ENCODE measurements at regions not wholly inside any gene's neighbourhood (a gene's known extent, or its start where the extent isn't known, plus 50 kb on each side); places are given as distances from the start of the nearest gene placed in this dataset.
A peak's percentile ranks its signal among the peaks of the same experiment; 100 is the strongest.

DNA sequence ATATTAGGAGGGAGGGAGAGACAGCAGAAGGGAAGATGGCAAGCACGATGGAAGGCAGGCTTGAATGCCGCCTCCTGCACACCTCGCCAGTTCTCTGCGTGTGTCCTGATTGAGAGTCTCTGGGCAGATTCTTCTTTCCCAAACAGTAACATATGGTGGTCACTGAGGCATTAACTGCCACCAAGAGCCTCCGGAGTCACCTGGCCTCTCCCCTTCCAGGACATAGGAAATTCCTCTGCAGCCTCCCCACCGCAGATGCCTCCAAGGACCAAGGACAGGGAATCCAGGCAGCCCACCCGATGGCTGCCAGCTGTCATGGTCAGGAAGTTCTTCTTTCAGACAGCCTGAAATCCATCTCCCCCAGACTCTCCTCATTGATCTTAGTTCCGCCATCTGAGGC lies 149.3 kb downstream of the ENGASE start:
- H3K9me3 ChIP-seq (ENCODE audit: control insufficient read depth, low read length): no peaks in the 10 kb centered on the region
- no peak overlapping the region for H3K4me3 ChIP-seq (ENCODE audit: extremely low read depth, insufficient read depth, low read length, poor library complexity, severe bottlenecking)
- peaks cover 14% of the 10 kb centered on the region for H3K4me1 ChIP-seq (ENCODE audit: control insufficient read depth, insufficient read depth, low read length, poor library complexity, severe bottlenecking)
- H3K36me3 ChIP-seq (ENCODE audit: control insufficient read depth, insufficient read depth, low read length): no peaks in the 10 kb centered on the region
- 88 to 97% methylated on average over 6 of the region's 8 CpGs for WGBS, 2 experiments (ENCODE audit: insufficient coverage in 2 of 2)
- no peak overlapping the region for H3K27ac ChIP-seq (ENCODE audit: low read depth, low read length, severe bottlenecking)

GRCh38 chr17:79223471-79223870 lies 148.8 kb downstream of the ENGASE start:
- 24 to 57% methylated on average over 2 to 4 of the region's 9 CpGs for WGBS, 2 experiments (ENCODE audit: insufficient coverage in 2 of 2)
- Histone ChIP-seq H3K9me3 (ENCODE audit: control insufficient read depth, low read length) (no peaks in the 10 kb centered on the region), H3K27ac (ENCODE audit: low read depth, low read length, severe bottlenecking) (no peak overlapping the region), H3K4me1 (ENCODE audit: control insufficient read depth, insufficient read depth, low read length, poor library complexity, severe bottlenecking) (peaks cover 14% of the 10 kb centered on the region), H3K36me3 (ENCODE audit: control insufficient read depth, insufficient read depth, low read length) (no peaks in the 10 kb centered on the region), H3K4me3 (ENCODE audit: extremely low read depth, insufficient read depth, low read length, poor library complexity, severe bottlenecking) (no peak overlapping the region)

DNA sequence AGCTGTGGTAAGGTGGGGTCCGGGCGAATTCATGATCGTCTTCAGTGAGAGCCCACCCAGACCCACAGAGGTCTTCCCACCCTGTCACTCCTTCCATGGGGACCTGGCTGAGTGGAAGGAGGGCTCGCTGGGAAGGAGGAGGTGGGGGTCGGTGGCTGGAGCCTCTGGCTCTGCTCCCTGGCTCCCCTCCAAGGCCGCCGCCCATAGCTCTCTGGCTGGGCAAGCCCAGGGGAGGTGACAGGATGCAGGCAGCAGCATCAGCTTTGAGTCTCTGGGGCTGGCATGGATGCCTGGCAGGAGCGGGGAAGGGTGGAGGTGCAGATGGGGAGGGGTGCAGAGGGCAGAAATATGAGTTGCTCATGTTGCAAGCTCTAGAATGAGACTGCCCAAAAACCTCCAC lies 147.0 kb downstream of the ENGASE start:
- Histone ChIP-seq H3K9me3 (ENCODE audit: control insufficient read depth, low read length) (no peaks in the 10 kb centered on the region), H3K27ac (ENCODE audit: low read depth, low read length, severe bottlenecking) (no peak overlapping the region), H3K4me1 (ENCODE audit: control insufficient read depth, insufficient read depth, low read length, poor library complexity, severe bottlenecking) (peaks cover 8% of the 10 kb centered on the region), H3K36me3 (ENCODE audit: control insufficient read depth, insufficient read depth, low read length) (no peaks in the 10 kb centered on the region), H3K4me3 (ENCODE audit: extremely low read depth, insufficient read depth, low read length, poor library complexity, severe bottlenecking) (no peak overlapping the region)
- 66 to 87% methylated on average over 3 to 5 of the region's 8 CpGs for WGBS, 2 experiments (ENCODE audit: insufficient coverage in 2 of 2)

GRCh38 chr17:79220713-79221291 lies 146.2 kb downstream of the ENGASE start:
- H3K9me3 ChIP-seq (ENCODE audit: control insufficient read depth, low read length): no peaks in the 10 kb centered on the region
- H3K4me3 ChIP-seq (ENCODE audit: extremely low read depth, insufficient read depth, low read length, poor library complexity, severe bottlenecking): peak overlapping the region; percentile 16
- 44 to 49% methylated on average over 17 of the region's 21 CpGs for WGBS, 2 experiments (ENCODE audit: insufficient coverage in 2 of 2)
- no peak overlapping the region for H3K27ac ChIP-seq (ENCODE audit: low read depth, low read length, severe bottlenecking)
- H3K36me3 ChIP-seq (ENCODE audit: control insufficient read depth, insufficient read depth, low read length): no peaks in the 10 kb centered on the region
- H3K4me1 ChIP-seq (ENCODE audit: control insufficient read depth, insufficient read depth, low read length, poor library complexity, severe bottlenecking): peaks cover 8% of the 10 kb centered on the region

DNA sequence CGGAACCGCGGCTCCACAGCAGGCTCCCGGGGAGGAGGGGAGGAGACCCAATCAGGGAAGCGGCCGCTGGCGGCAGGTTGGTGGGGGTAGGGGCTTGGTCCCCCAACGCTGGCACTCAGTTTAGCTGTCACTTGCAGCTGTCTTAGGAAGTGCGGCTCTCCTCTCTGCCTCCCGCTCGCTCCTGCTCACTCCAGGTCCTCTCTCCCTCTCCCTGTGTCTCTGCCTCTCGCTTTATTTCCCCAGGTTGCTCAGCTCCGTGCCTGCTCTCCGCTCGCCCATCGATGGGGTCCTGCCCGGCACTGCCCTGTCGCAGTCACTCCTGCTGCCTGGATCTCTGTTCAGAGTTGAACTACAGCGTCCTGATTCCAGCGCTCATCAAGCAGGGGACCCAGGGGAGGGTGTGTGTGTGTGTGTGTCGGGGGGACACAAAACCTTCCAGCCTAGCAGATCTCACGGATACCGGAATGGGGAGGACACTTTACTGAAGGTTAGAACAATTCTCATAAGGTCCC lies 145.6 kb downstream of the ENGASE start:
- 9 to 11% methylated on average over 11 to 17 of the region's 23 CpGs for WGBS, 2 experiments (ENCODE audit: insufficient coverage in 2 of 2)
- no peak overlapping the region for H3K27ac ChIP-seq (ENCODE audit: low read depth, low read length, severe bottlenecking)
- H3K4me3 ChIP-seq (ENCODE audit: extremely low read depth, insufficient read depth, low read length, poor library complexity, severe bottlenecking): peak overlapping the region; percentile 16
- H3K36me3 ChIP-seq (ENCODE audit: control insufficient read depth, insufficient read depth, low read length): no peaks in the 10 kb centered on the region
- no peaks in the 10 kb centered on the region for H3K9me3 ChIP-seq (ENCODE audit: control insufficient read depth, low read length)
- peaks cover 8% of the 10 kb centered on the region for H3K4me1 ChIP-seq (ENCODE audit: control insufficient read depth, insufficient read depth, low read length, poor library complexity, severe bottlenecking)

- 75 to 88% methylated on average over 9 to 16 of the region's 18 CpGs for WGBS, 2 experiments (ENCODE audit: insufficient coverage in 2 of 2)
- H3K4me1 ChIP-seq (ENCODE audit: control insufficient read depth, insufficient read depth, low read length, poor library complexity, severe bottlenecking): peaks cover 8% of the 10 kb centered on the region
- H3K9me3 ChIP-seq (ENCODE audit: control insufficient read depth, low read length): no peaks in the 10 kb centered on the region
- H3K27ac ChIP-seq (ENCODE audit: low read depth, low read length, severe bottlenecking): no peak overlapping the region
- H3K36me3 ChIP-seq (ENCODE audit: control insufficient read depth, insufficient read depth, low read length): no peaks in the 10 kb centered on the region
- no peak overlapping the region for H3K4me3 ChIP-seq (ENCODE audit: extremely low read depth, insufficient read depth, low read length, poor library complexity, severe bottlenecking)
Measured at GRCh38 chr17:79219208-79219935, 144.7 kb downstream of the ENGASE start.

GRCh38 chr17:79218825-79219200 lies 144.2 kb downstream of the ENGASE start:
- Histone ChIP-seq H3K27ac (ENCODE audit: low read depth, low read length, severe bottlenecking) (no peak overlapping the region), H3K4me3 (ENCODE audit: extremely low read depth, insufficient read depth, low read length, poor library complexity, severe bottlenecking) (no peak overlapping the region), H3K4me1 (ENCODE audit: control insufficient read depth, insufficient read depth, low read length, poor library complexity, severe bottlenecking) (peaks cover 8% of the 10 kb centered on the region), H3K9me3 (ENCODE audit: control insufficient read depth, low read length) (no peaks in the 10 kb centered on the region), H3K36me3 (ENCODE audit: control insufficient read depth, insufficient read depth, low read length) (no peaks in the 10 kb centered on the region)
- WGBS, 2 experiments (ENCODE audit: insufficient coverage in 2 of 2): 91 to 92% methylated on average over 10 of the region's 10 CpGs

DNA sequence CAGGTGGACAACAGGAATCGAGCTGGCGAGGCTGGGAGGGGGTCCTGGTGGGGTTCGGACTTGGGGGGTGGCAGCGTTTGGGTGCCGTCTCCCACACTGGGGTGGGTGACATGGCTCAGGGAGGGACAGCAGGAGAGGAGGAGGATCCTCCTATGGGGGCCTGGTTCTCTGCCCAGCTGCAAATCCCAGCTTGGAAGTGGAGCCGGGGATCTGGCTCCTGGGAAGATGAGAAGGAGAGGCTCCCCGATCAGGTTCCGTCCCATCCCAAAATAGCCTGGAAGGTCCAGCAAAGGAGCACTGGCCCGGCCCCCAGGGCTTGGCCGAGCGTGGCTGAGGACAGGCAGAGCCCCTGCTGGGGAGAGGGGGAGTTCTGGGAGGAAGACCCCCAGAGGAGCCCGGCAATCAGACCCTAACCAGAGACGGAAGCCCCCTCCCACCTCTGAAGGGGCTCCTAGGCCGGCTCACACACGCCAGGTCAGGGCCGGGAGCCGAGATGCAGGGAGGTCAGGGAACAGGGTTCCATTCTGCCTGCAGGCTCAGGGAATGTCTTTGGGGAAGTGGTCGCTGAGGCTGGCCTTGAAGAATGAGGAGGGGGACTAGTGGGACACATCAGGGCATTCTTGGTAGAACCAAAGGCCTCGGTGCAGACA lies 143.7 kb downstream of the ENGASE start:
- no peak overlapping the region for H3K4me3 ChIP-seq (ENCODE audit: extremely low read depth, insufficient read depth, low read length, poor library complexity, severe bottlenecking)
- no peaks in the 10 kb centered on the region for H3K9me3 ChIP-seq (ENCODE audit: control insufficient read depth, low read length)
- peaks cover 8% of the 10 kb centered on the region for H3K4me1 ChIP-seq (ENCODE audit: control insufficient read depth, insufficient read depth, low read length, poor library complexity, severe bottlenecking)
- no peak overlapping the region for H3K27ac ChIP-seq (ENCODE audit: low read depth, low read length, severe bottlenecking)
- no peaks in the 10 kb centered on the region for H3K36me3 ChIP-seq (ENCODE audit: control insufficient read depth, insufficient read depth, low read length)
- WGBS, 2 experiments (ENCODE audit: insufficient coverage in 2 of 2): 82 to 83% methylated on average over 13 to 14 of the region's 19 CpGs

GRCh38 chr17:79217473-79218135 lies 143.0 kb downstream of the ENGASE start:
- H3K4me1 ChIP-seq (ENCODE audit: control insufficient read depth, insufficient read depth, low read length, poor library complexity, severe bottlenecking): peaks cover 8% of the 10 kb centered on the region
- 81 to 86% methylated on average over 10 to 12 of the region's 12 CpGs for WGBS, 2 experiments (ENCODE audit: insufficient coverage in 2 of 2)
- H3K4me3 ChIP-seq (ENCODE audit: extremely low read depth, insufficient read depth, low read length, poor library complexity, severe bottlenecking): no peak overlapping the region
- no peaks in the 10 kb centered on the region for H3K36me3 ChIP-seq (ENCODE audit: control insufficient read depth, insufficient read depth, low read length)
- no peak overlapping the region for H3K27ac ChIP-seq (ENCODE audit: low read depth, low read length, severe bottlenecking)
- H3K9me3 ChIP-seq (ENCODE audit: control insufficient read depth, low read length): no peaks in the 10 kb centered on the region

GRCh38 chr17:79216826-79217225 lies 142.2 kb downstream of the ENGASE start:
- 65 to 100% methylated on average over 3 of the region's 6 CpGs for WGBS, 2 experiments (ENCODE audit: insufficient coverage in 2 of 2)
- Histone ChIP-seq H3K9me3 (ENCODE audit: control insufficient read depth, low read length) (no peaks in the 10 kb centered on the region), H3K4me1 (ENCODE audit: control insufficient read depth, insufficient read depth, low read length, poor library complexity, severe bottlenecking) (peaks cover 12% of the 10 kb centered on the region), H3K36me3 (ENCODE audit: control insufficient read depth, insufficient read depth, low read length) (no peaks in the 10 kb centered on the region), H3K27ac (ENCODE audit: low read depth, low read length, severe bottlenecking) (no peak overlapping the region), H3K4me3 (ENCODE audit: extremely low read depth, insufficient read depth, low read length, poor library complexity, severe bottlenecking) (no peak overlapping the region)

All from mesodermal cell (in vitro differentiated cells).